DND-41 (cell line): ENCODE measurements at regions not wholly inside any gene's neighbourhood (a gene's known extent, or its start where the extent isn't known, plus 50 kb on each side); places are given as distances from the start of the nearest gene placed in this dataset.

ENCODE experiments used
- CTCF ChIP-seq: IDR thresholded peaks from 2 replicates; pipeline ENCODE4 v1.5.1; 2012; ENCODE audit warnings: borderline replicate concordance, low read length, moderate library complexity, mild to moderate bottlenecking; ENCODE audit not compliant: poor library complexity, severe bottlenecking; ENCODE audit errors: extremely low read depth
- EZH2 ChIP-seq: IDR thresholded peaks from 3 replicates; pipeline ENCODE4 v1.6.1; 2012; ENCODE audit warnings: borderline replicate concordance, low read depth, mild to moderate bottlenecking, moderate library complexity, low read length, inconsistent platforms; ENCODE audit not compliant: severe bottlenecking

GRCh38 chr10:121138112-121138860 is 287.1 kb downstream of the WDR11 start:
- TF ChIP-seq CTCF (no peak), EZH2 (no peak)
